HUES64 (cell line): ENCODE measurements at regions not wholly inside any gene's neighbourhood (a gene's known extent, or its start where the extent isn't known, plus 50 kb on each side); places are given as distances from the start of the nearest gene placed in this dataset.

Experiments
- H3K27ac ChIP-seq: 2 replicates; pipeline ENCODE4 v1.7.0; 2013; ENCODE audit warnings: low read depth, low read length, inconsistent platforms
- H3K27me3 ChIP-seq: 2 replicates; pipeline ENCODE4 v1.6.1; 2013; ENCODE audit warnings: mild to moderate bottlenecking, low read length; ENCODE audit not compliant: insufficient read depth
- H3K36me3 ChIP-seq: 2 replicates; pipeline ENCODE4 v1.6.1; 2013; ENCODE audit warnings: mild to moderate bottlenecking, low read length; ENCODE audit not compliant: insufficient read depth
- H3K4me1 ChIP-seq: 2 replicates; pipeline ENCODE4 v1.6.1; 2013; ENCODE audit warnings: mild to moderate bottlenecking, low read length, moderate library complexity; ENCODE audit not compliant: insufficient read depth
- H3K4me3 ChIP-seq: 2 replicates; pipeline ENCODE4 v1.5.1; 2013; ENCODE audit warnings: mild to moderate bottlenecking, low read length, moderate library complexity
- H3K9ac ChIP-seq: 2 replicates; pipeline ENCODE4 v1.6.1; 2013; ENCODE audit warnings: mild to moderate bottlenecking, low read depth, low read length
- H3K9me3 ChIP-seq: 2 replicates; pipeline ENCODE4 v1.6.1; 2013; ENCODE audit warnings: low read depth, low read length; ENCODE audit not compliant: insufficient read depth
- WGBS: fragments of 150-250, 120-280 bp; methylation state at CpG from one replicate; pipeline ENCODE4 v1.1.7; 2013; ENCODE audit warnings: missing lambda C conversion rate; 5-methylcytosine and 5-hydroxymethylcytosine counted together

- Histone ChIP-seq H3K27ac (no peak overlapping the region), H3K27me3 (no peaks in the 10 kb centered on the region), H3K4me3 (no peak overlapping the region), H3K4me1 (peaks cover 5% of the 10 kb centered on the region; the same call in 1 of the 2 replicates), H3K9ac (no peak overlapping the region), H3K36me3 (no peaks in the 10 kb centered on the region), H3K9me3 (no peaks in the 10 kb centered on the region)
- 67% methylated on average over 3 of the region's 3 CpGs for WGBS
Measured at GRCh38 chr17:34850964-34851363, 110.3 kb downstream of the CCT6B start.

DNA sequence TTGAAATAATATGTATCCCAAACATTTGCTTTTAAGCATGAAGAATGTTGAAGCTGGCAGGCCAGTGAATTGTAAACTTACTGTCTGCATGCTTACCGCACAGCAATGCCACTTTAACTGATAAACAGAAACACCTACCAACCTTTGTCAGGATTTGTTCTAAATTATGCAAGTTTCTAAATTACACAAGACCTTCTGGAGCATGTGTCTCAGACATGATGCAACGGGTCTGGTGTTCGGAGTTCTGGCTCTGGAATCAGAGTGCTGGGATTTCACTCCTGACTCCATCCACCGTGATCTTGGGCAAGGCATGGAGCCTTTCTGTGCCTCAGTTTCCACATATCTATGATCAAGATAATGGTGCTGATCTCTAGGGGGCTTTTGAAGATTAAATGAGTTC lies 111.2 kb downstream of the CCT6B start:
- H3K9ac ChIP-seq: no peak overlapping the region
- H3K27me3 ChIP-seq: no peaks in the 10 kb centered on the region
- no peak overlapping the region for H3K4me3 ChIP-seq
- no peaks in the 10 kb centered on the region for H3K36me3 ChIP-seq
- no peak overlapping the region for H3K27ac ChIP-seq
- 97% methylated on average over 4 of the region's 4 CpGs for WGBS
- no peaks in the 10 kb centered on the region for H3K9me3 ChIP-seq
- peaks cover 5% of the 10 kb centered on the region; the same call in 1 of the 2 replicates for H3K4me1 ChIP-seq

DNA sequence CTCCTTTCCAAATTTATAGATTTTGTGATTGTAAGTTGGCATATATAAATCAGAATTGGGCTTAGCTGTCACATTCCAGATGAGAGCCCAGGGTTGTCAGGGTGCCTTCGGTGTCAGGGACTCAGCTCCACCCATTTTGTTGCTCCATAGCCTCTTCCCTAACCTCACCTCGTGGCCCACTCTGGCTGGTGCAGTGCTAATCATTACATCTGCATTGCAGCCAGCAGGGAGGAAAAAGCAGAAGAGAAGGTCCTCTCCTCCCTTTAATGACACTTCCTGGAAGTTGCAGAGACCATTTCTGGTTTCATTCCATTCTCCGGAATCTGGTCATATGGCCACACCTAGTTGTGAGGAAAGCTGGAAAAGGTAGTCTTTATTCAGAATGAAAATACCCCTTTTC lies 113.3 kb downstream of the CCT6B start:
- H3K4me1 ChIP-seq: peaks cover 5% of the 10 kb centered on the region; the same call in 1 of the 2 replicates
- H3K27me3 ChIP-seq: no peaks in the 10 kb centered on the region
- WGBS: 60% methylated on average over 3 of the region's 3 CpGs

GRCh38 chr17:34845296-34845695 lies 116.0 kb downstream of the CCT6B start:
- Histone ChIP-seq H3K9me3 (no peaks in the 10 kb centered on the region), H3K36me3 (no peaks in the 10 kb centered on the region), H3K4me1 (peaks cover 16% of the 10 kb centered on the region; the same call in 1 of the 2 replicates), H3K9ac (no peak overlapping the region), H3K27me3 (no peaks in the 10 kb centered on the region), H3K4me3 (no peak overlapping the region), H3K27ac (no peak overlapping the region)
- 63% methylated on average over 3 of the region's 3 CpGs for WGBS

More for the DNA sequence above, 113.3 kb downstream of the CCT6B start:
- Histone ChIP-seq H3K9me3 (no peaks in the 10 kb centered on the region), H3K36me3 (no peaks in the 10 kb centered on the region), H3K9ac (no peak overlapping the region), H3K4me3 (no peak overlapping the region), H3K27ac (no peak overlapping the region)

GRCh38 chr17:34843682-34844081 lies 117.6 kb downstream of the CCT6B start:
- Histone ChIP-seq H3K4me1 (peaks cover 16% of the 10 kb centered on the region; the same call in 1 of the 2 replicates), H3K36me3 (no peaks in the 10 kb centered on the region), H3K27ac (no peak overlapping the region), H3K9me3 (no peaks in the 10 kb centered on the region), H3K4me3 (no peak overlapping the region), H3K27me3 (no peaks in the 10 kb centered on the region), H3K9ac (no peak overlapping the region)
- 86% methylated on average over 3 of the region's 3 CpGs for WGBS

DNA sequence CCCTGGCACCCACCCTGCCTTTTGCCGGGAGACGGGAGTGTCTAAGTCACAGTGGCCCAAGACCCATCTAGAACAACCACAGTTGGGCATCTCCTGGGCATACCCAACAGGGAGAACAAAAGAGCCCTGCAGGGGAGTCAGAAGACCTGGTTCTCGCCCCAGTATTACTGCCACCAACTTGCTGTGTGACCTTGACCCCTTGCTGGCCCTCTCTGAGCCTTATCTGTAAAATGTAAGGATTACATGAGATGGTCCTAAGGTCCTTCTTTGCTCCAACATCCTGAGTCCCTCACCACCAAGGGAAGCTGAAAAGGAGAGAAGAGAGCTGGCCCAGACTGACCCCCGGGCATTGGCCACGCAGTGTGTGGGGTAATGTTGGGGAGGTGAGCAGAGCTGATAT lies 119.0 kb downstream of the CCT6B start:
- Histone ChIP-seq H3K36me3 (no peaks in the 10 kb centered on the region), H3K4me1 (peaks cover 24% of the 10 kb centered on the region), H3K9ac (no peak overlapping the region), H3K4me3 (no peak overlapping the region), H3K9me3 (no peaks in the 10 kb centered on the region), H3K27me3 (no peaks in the 10 kb centered on the region), H3K27ac (no peak overlapping the region)
- WGBS: 94% methylated on average over 5 of the region's 5 CpGs

DNA sequence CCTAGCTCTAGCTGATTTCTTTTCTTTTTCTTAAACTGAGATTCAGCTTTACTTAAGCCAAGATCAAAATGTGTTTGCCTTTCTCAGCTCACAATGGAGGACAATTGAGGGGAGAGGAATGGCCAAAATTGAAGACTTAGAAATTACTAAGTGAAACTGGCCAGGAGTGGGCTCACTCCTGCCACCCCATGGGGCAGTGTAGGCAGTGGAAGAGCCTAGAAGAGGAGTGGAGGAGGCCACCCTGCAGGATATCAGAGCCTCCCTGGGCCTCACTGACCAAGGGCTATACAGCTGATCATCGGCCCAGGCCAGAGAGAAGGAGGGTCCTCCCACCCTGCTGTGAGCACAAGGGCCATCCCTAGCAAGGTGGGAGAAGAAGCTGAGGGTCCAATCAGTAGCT lies 119.8 kb downstream of the CCT6B start:
- no peak overlapping the region for H3K27ac ChIP-seq
- no peaks in the 10 kb centered on the region for H3K9me3 ChIP-seq
- no peak overlapping the region for H3K9ac ChIP-seq
- H3K4me1 ChIP-seq: peaks cover 24% of the 10 kb centered on the region
- no peaks in the 10 kb centered on the region for H3K27me3 ChIP-seq
- no peak overlapping the region for H3K4me3 ChIP-seq
- no peaks in the 10 kb centered on the region for H3K36me3 ChIP-seq
- 96% methylated on average over 1 of the region's 1 CpG for WGBS

DNA sequence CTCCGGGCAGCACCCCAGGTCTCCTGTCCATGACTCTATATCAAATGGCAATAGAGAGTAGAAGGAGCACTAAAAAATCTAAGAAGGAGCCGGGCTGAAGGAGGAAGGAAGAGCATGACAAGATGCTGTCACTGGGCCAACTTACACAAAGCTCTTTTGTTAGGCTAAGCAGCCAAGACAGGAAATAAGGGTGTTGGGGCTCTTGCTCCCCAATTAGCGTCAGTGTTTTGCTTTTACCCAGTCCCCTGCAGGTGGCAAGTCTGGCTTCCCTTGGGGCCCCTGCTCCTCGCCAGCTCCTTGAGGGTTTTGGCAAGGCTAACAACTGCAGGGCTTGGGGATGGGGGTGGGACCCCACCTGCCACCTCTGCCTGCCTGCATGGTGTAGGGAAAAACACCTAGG lies 120.5 kb downstream of the CCT6B start:
- Histone ChIP-seq H3K27me3 (no peaks in the 10 kb centered on the region), H3K4me1 (peaks cover 29% of the 10 kb centered on the region), H3K36me3 (no peaks in the 10 kb centered on the region), H3K4me3 (no peak overlapping the region), H3K27ac (no peak overlapping the region), H3K9ac (no peak overlapping the region), H3K9me3 (no peaks in the 10 kb centered on the region)
- WGBS: 76% methylated on average over 4 of the region's 4 CpGs

GRCh38 chr17:34837876-34838478 lies 123.3 kb downstream of the CCT6B start:
- no peaks in the 10 kb centered on the region for H3K27me3 ChIP-seq

DNA sequence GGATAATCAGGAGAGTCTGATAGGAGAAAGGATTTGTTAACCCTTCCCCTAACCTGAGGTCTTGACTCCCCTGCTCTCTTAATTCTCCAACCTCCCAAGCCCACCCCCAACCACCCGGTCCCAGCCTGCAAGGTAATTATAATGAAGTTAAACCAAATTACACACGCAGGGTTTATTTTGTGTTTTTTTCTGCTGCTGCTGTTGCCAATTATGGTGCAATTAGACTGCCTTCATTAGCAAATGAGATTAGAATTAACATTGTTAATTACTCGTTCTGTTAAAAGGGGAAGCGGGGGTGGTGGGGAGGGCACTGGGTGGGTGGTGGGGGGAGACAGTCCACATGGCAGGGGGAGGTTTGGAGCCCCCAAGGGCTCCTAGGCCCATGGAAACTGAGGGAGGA lies 128.9 kb downstream of the CCT6B start:
- H3K4me3 ChIP-seq: no peak overlapping the region
- H3K9me3 ChIP-seq: no peaks in the 10 kb centered on the region
- peaks cover 31% of the 10 kb centered on the region for H3K4me1 ChIP-seq
- H3K27me3 ChIP-seq: no peaks in the 10 kb centered on the region; the same call in 1 of the 2 replicates
- no peaks in the 10 kb centered on the region for H3K36me3 ChIP-seq
- H3K27ac ChIP-seq: no peak overlapping the region
- H3K9ac ChIP-seq: no peak overlapping the region
- WGBS: 48% methylated on average over 4 of the region's 4 CpGs

More at GRCh38 chr17:34837876-34838478, 123.3 kb downstream of the CCT6B start:
- H3K9me3 ChIP-seq: no peaks in the 10 kb centered on the region
- 83% methylated on average over 14 of the region's 14 CpGs for WGBS
- H3K9ac ChIP-seq: no peak overlapping the region
- H3K36me3 ChIP-seq: no peaks in the 10 kb centered on the region
- H3K27ac ChIP-seq: no peak overlapping the region
- no peak overlapping the region for H3K4me3 ChIP-seq
- H3K4me1 ChIP-seq: peaks cover 29% of the 10 kb centered on the region

- H3K36me3 ChIP-seq: no peaks in the 10 kb centered on the region
- H3K27ac ChIP-seq: no peak overlapping the region
- H3K9me3 ChIP-seq: no peaks in the 10 kb centered on the region
- H3K4me1 ChIP-seq: peaks cover 24% of the 10 kb centered on the region
- peaks cover 10% of the 10 kb centered on the region for H3K27me3 ChIP-seq
- WGBS: 96% methylated on average over 3 of the region's 3 CpGs
- H3K4me3 ChIP-seq: no peak overlapping the region
- H3K9ac ChIP-seq: no peak overlapping the region
Measured at GRCh38 chr17:34827008-34827407, 134.3 kb downstream of the CCT6B start.

GRCh38 chr17:34826332-34826731 lies 134.9 kb downstream of the CCT6B start:
- Histone ChIP-seq H3K9me3 (no peaks in the 10 kb centered on the region), H3K27ac (no peak overlapping the region)

More at GRCh38 chr17:34826332-34826731, 134.9 kb downstream of the CCT6B start:
- WGBS: 53% methylated on average over 4 of the region's 4 CpGs
- Histone ChIP-seq H3K36me3 (no peaks in the 10 kb centered on the region), H3K27me3 (peaks cover 17% of the 10 kb centered on the region), H3K9ac (no peak overlapping the region), H3K4me1 (peaks cover 25% of the 10 kb centered on the region), H3K4me3 (no peak overlapping the region)
